K562 (cell line): ENCODE measurements at regions not wholly inside any gene's neighbourhood (a gene's known extent, or its start where the extent isn't known, plus 50 kb on each side); places are given as distances from the start of the nearest gene placed in this dataset.

Source experiments
- CTCF ChIP-seq, 3 experiments: IDR thresholded peaks in 2 of 3; conservative IDR thresholded peaks in 1 of 3; 2 replicates each; pipeline ENCODE4 v1.5.1; 2011 to 2012; ENCODE audit warnings: low read length in 3 of 3, mild to moderate bottlenecking in 3 of 3, control low read depth in 2 of 3, improper control_type of control experiment in 1 of 3, inconsistent platforms in 1 of 3, low read depth in 1 of 3, mixed read lengths in 1 of 3, moderate library complexity in 1 of 3; ENCODE audit not compliant: insufficient read depth in 2 of 3
- CXXC5 ChIP-seq: fragments of 250-450 bp; sonication (Bioruptor Pico); IDR thresholded peaks from 2 replicates; pipeline ENCODE4 v1.8.0; 2022; ENCODE audit warnings: inconsistent platforms, mild to moderate bottlenecking, moderate library complexity
- ETS2 ChIP-seq: IDR thresholded peaks from 2 replicates; pipeline ENCODE4 v1.6.1; 2016; ENCODE audit warnings: borderline replicate concordance, missing genetic modification characterization, mild to moderate bottlenecking, moderate library complexity, missing compliant biosample characterization; ENCODE audit not compliant: poor library complexity, severe bottlenecking
- FOXK2 ChIP-seq, 2 experiments: fragments of 450-650 bp; IDR thresholded peaks in 1 of 2; conservative IDR thresholded peaks in 1 of 2; 2 replicates each; pipeline ENCODE4 v1.6.1; 2016; ENCODE audit warnings: low read depth in 2 of 2, mild to moderate bottlenecking in 1 of 2
- JUND ChIP-seq, 2 experiments: IDR thresholded peaks; 2 replicates in 1 of 2; 3 replicates in 1 of 2; pipeline ENCODE4 v1.6.1; 2011; ENCODE audit warnings: borderline replicate concordance in 2 of 2, low read depth in 2 of 2, low read length in 2 of 2, improper control_type of control experiment in 1 of 2, missing biosample characterization in 1 of 2, missing genetic modification characterization in 1 of 2, missing genetic modification reagents in 1 of 2
- LCOR ChIP-seq: sonication (generic); formaldehyde crosslinking; IDR thresholded peaks from 2 replicates; pipeline ENCODE4 v1.8.0; 2022; ENCODE audit warnings: mild to moderate bottlenecking, missing genetic modification reagents
- PBX2 ChIP-seq, 2 experiments: IDR thresholded peaks in 1 of 2; conservative IDR thresholded peaks in 1 of 2; 2 replicates each; pipeline ENCODE4 v1.6.1; 2016; ENCODE audit warnings: low read depth in 2 of 2, mild to moderate bottlenecking in 1 of 2, missing compliant biosample characterization in 1 of 2, missing genetic modification characterization in 1 of 2, moderate library complexity in 1 of 2
- PHF8 ChIP-seq: fragments of 200-600 bp; sonication (generic); IDR thresholded peaks from 2 replicates; pipeline ENCODE4 v1.6.1; 2012; ENCODE audit warnings: mixed run types, mild to moderate bottlenecking, inconsistent platforms, low read length, moderate library complexity, borderline replicate concordance
- POLR2A ChIP-seq: fragments of 450-650 bp; conservative IDR thresholded peaks from 2 replicates; pipeline ENCODE4 v1.6.1; 2016
- POLR2AphosphoS2 ChIP-seq: IDR thresholded peaks from 2 replicates; pipeline ENCODE4 v1.6.1; 2012; ENCODE audit warnings: low read length, improper control_type of control experiment
- TCF3 ChIP-seq: sonication (generic); formaldehyde crosslinking; IDR thresholded peaks from 2 replicates; pipeline ENCODE4 v1.4.0; 2020; ENCODE audit warnings: mild to moderate bottlenecking, missing genetic modification reagents
- YBX1 ChIP-seq: fragments of 450-650 bp; IDR thresholded peaks from 2 replicates; pipeline ENCODE4 v1.7.1; 2016; ENCODE audit warnings: mild to moderate bottlenecking
- ZNF354B ChIP-seq: fragments of 250-450 bp; sonication (Bioruptor Pico); IDR thresholded peaks from 2 replicates; pipeline ENCODE4 v1.4.0; 2020

- TF ChIP-seq FOXK2 (conservative IDR thresholded peaks at IDR 0.05 in 1 of 2, IDR thresholded peaks at IDR 0.05 in 1 of 2; ENCODE audit: low read depth in 2 of 2) (no peak), POLR2AphosphoS2 (no peak), CXXC5 (CRISPR knock-in tag) (no peak), ZNF354B (CRISPR knock-in tag) (no peak), YBX1 (no peak), PBX2 (CRISPR knock-in tag; IDR thresholded peaks at IDR 0.05; ENCODE audit: low read depth) (no peak), PBX2 (tag; conservative IDR thresholded peaks at IDR 0.05; ENCODE audit: low read depth) (no peak), CTCF (IDR thresholded peaks at IDR 0.05 in 2 of 3, conservative IDR thresholded peaks at IDR 0.05 in 1 of 3; ENCODE audit: insufficient read depth in 2 of 3, low read depth in 1 of 3, low read length in 3 of 3) (no peak), JUND (IDR thresholded peaks at IDR 0.05; ENCODE audit: borderline replicate concordance, low read depth, low read length) (no peak), JUND (tag; IDR thresholded peaks at IDR 0.05; ENCODE audit: borderline replicate concordance, low read depth, low read length) (no peak), POLR2A (no peak), LCOR (no peak), TCF3 (CRISPR knock-in tag) (no peak), PHF8 (no peak), ETS2 (tag) (no peak)
Observed at GRCh38 chr7:110541962-110542361, 549.0 kb upstream of the LRRN3 start.
